Esophagus muscularis mucosa (tissue), 4 donors: ENCODE measurements at regions not wholly inside any gene's neighbourhood (a gene's known extent, or its start where the extent isn't known, plus 50 kb on each side); places are given as distances from the start of the nearest gene placed in this dataset.

Source experiments
- DNase-seq: peaks from one replicate; pipeline ENCODE4 v3.0.0-alpha.2; 2017; ENCODE audit errors: extremely low spot score
- H3K27ac ChIP-seq, 4 donors: fragments of 200-600 bp; sonication (generic); replicated peaks in 1 of 4; 1 replicate in 3 of 4; 2 replicates in 1 of 4; pipeline ENCODE4 v1.5.1; 2016 to 2019; ENCODE audit warnings: mild to moderate bottlenecking in 1 of 4
- H3K27me3 ChIP-seq, 4 donors: fragments of 200-600 bp; sonication (generic); one replicate each; pipeline versions ENCODE4 v1.5.1 to v1.6.0; 2016 to 2019
- H3K36me3 ChIP-seq, 4 donors: fragments of 200-600 bp; sonication (generic); one replicate each; pipeline ENCODE4 v1.5.1; 2016 to 2019
- H3K4me1 ChIP-seq, 4 donors: fragments of 200-600 bp; sonication (generic); one replicate each; pipeline ENCODE4 v1.5.1; 2016 to 2019
- H3K4me3 ChIP-seq, 4 donors: fragments of 200-600 bp; sonication (generic); 1 replicate in 2 of 4; 2 replicates in 2 of 4; pipeline ENCODE4 v1.5.1; 2016 to 2019; ENCODE audit warnings: mild to moderate bottlenecking in 4 of 4, moderate library complexity in 1 of 4
- H3K9me3 ChIP-seq, 4 donors: fragments of 200-600 bp; sonication (generic); 1 replicate in 3 of 4; 2 replicates in 1 of 4; pipeline ENCODE4 v1.5.1; 2016 to 2019
- CTCF ChIP-seq, 3 experiments: fragments of 200-600 bp in 2 of 3; fragments of 450-650 bp in 1 of 3; sonication (generic) in 2 of 3; IDR thresholded peaks; one replicate each; pipeline ENCODE4 v1.5.1; 2017 to 2019; ENCODE audit warnings: antibody characterized with exemption in 3 of 3, mild to moderate bottlenecking in 2 of 3, moderate library complexity in 1 of 3
- EP300 ChIP-seq: sonication (generic); formaldehyde crosslinking; IDR thresholded peaks from one replicate; pipeline ENCODE4 v1.6.1; 2017; ENCODE audit warnings: antibody characterized with exemption
- POLR2A ChIP-seq: fragments of 450-650 bp; IDR thresholded peaks from one replicate; pipeline ENCODE4 v1.6.1; 2017; ENCODE audit warnings: antibody characterized with exemption, moderate library complexity, mild to moderate bottlenecking, low read depth
- POLR2AphosphoS5 ChIP-seq, 2 donors: sonication (generic); formaldehyde crosslinking; IDR thresholded peaks; one replicate each; pipeline ENCODE4 v1.6.1; 2017; ENCODE audit warnings: antibody characterized with exemption in 2 of 2
- WGBS: methylation state at CpG from one replicate; pipeline ENCODE4 v1.1.5; 2018; 5-methylcytosine and 5-hydroxymethylcytosine counted together
- intact Hi-C: fragments of 100-400 bp; cut with DNase I; formaldehyde crosslinking; loops from one replicate; pipeline ENCODE4 v1.15.1; 2023

GRCh38 chr21:38725196-38726157, 80.3 kb upstream of the ETS2 start:
- 90% methylated on average over 5 of the region's 5 CpGs for WGBS
- no peaks in the 10 kb centered on the region for H3K36me3 ChIP-seq
- H3K27ac ChIP-seq: no peak overlapping the region
- TF ChIP-seq CTCF (IDR thresholded peaks at IDR 0.05): no peak
- TF ChIP-seq POLR2A: no peak
- TF ChIP-seq EP300: no peak
- no peak for TF ChIP-seq POLR2AphosphoS5 (IDR thresholded peaks at IDR 0.05)
- H3K9me3 ChIP-seq: peaks cover 0 to 20% (median 16%) of the 10 kb centered on the region in 4 donors
- H3K4me3 ChIP-seq: no peak overlapping the region
- no peak for DNase-seq
- peaks cover 0 to 10% (median 0%) of the 10 kb centered on the region in 4 donors for H3K27me3 ChIP-seq
- H3K4me1 ChIP-seq: no peaks in the 10 kb centered on the region
- intact Hi-C loops: no loop called here

GRCh38 chr21:38726482-38726881, 79.2 kb upstream of the ETS2 start:
- no peak overlapping the region for H3K4me3 ChIP-seq
- H3K27ac ChIP-seq: no peak overlapping the region
- H3K4me1 ChIP-seq: no peaks in the 10 kb centered on the region
- intact Hi-C loops: no loop called here
- DNase-seq: no peak
- H3K27me3 ChIP-seq: peaks cover 0 to 10% (median 0%) of the 10 kb centered on the region in 4 donors
- 91% methylated on average over 1 of the region's 1 CpG for WGBS
- TF ChIP-seq POLR2AphosphoS5 (IDR thresholded peaks at IDR 0.05) (no peak), EP300 (no peak), POLR2A (no peak), CTCF (IDR thresholded peaks at IDR 0.05) (no peak)
- H3K36me3 ChIP-seq: no peaks in the 10 kb centered on the region
- peaks cover 0 to 20% (median 16%) of the 10 kb centered on the region in 4 donors for H3K9me3 ChIP-seq

- no peak for TF ChIP-seq EP300
- TF ChIP-seq CTCF (IDR thresholded peaks at IDR 0.05): no peak
- no peak for TF ChIP-seq POLR2A
- no peak for TF ChIP-seq POLR2AphosphoS5 (IDR thresholded peaks at IDR 0.05)
- intact Hi-C loops: no loop called here
- Histone ChIP-seq H3K27me3 (peaks cover 0 to 15% (median 0%) of the 10 kb centered on the region in 4 donors), H3K4me3 (no peak overlapping the region), H3K27ac (no peak overlapping the region), H3K9me3 (peaks cover 0 to 20% (median 16%) of the 10 kb centered on the region in 4 donors), H3K36me3 (no peaks in the 10 kb centered on the region), H3K4me1 (peaks cover 3 to 5% (median 4%) of the 10 kb centered on the region in 4 donors)
- DNase-seq: no peak
- WGBS: 87% methylated on average over 1 of the region's 1 CpG
These were observed 76.4 kb upstream of the ETS2 start for GRCh38 chr21:38729291-38729690.

GRCh38 chr21:38729754-38730379, 75.9 kb upstream of the ETS2 start:
- Histone ChIP-seq H3K4me3 (no peak overlapping the region), H3K9me3 (peaks cover 0 to 16% (median 12%) of the 10 kb centered on the region in 4 donors), H3K27me3 (peaks cover 0 to 15% (median 0%) of the 10 kb centered on the region in 4 donors), H3K4me1 (peaks cover 7 to 9% (median 7%) of the 10 kb centered on the region in 4 donors), H3K36me3 (no peaks in the 10 kb centered on the region), H3K27ac (no peak overlapping the region)
- 58% methylated on average over 8 of the region's 8 CpGs for WGBS
- TF ChIP-seq CTCF (IDR thresholded peaks at IDR 0.05) (no peak), POLR2AphosphoS5 (IDR thresholded peaks at IDR 0.05) (no peak), POLR2A (no peak), EP300 (no peak)
- DNase-seq: no peak
- intact Hi-C loops: no loop called here
